Iris pigment epithelial cell (primary cell): ENCODE measurements at regions not wholly inside any gene's neighbourhood (a gene's known extent, or its start where the extent isn't known, plus 50 kb on each side); places are given as distances from the start of the nearest gene placed in this dataset.

ENCODE experiments used
- DNase-seq: peaks from one replicate; pipeline ENCODE4 v3.0.0-alpha.2; 2011; ENCODE audit warnings: low read depth

GRCh38 chr6:14693301-14694192 lies 552.3 kb upstream of the JARID2 start:
- no peak for DNase-seq

DNA sequence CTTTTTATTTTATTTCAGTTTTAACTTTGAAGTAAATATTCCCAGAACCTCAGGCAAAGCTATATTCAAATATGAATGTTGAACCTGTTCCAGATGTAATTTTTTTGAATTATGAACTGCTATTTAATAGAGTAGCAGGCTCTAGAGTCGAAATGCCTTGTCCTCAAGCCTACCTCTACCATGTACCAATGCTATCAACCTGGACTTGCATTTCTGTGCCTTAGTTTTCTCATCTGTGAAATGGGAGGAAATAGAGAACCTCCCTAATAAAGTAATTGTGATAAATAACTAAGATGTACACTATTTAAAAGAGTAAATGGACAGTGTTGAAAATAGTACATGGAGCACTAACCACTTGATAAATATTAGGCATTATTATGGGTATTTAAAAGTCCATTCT lies 551.6 kb upstream of the JARID2 start:
- DNase-seq = no peak

DNA sequence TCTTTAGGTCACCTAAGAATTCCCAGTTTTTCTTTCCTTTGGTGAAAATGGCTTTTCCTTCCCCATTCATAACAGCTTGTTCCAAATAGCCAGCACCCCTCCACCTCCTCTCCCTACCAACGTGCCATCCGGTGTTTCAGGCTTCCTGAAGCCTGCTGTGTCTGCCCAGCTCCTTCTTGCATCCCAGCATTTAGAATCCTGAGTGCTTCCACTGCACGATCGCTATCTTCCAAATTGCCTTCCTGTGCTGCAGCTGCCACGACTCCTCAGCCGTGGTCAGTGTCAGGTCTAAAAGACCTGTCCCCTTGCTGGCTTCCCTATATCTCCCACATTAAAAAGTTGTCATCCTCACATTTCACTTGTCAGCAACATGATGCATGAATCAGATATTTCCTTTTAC lies 550.3 kb upstream of the JARID2 start:
- no peak for DNase-seq

- no peak for DNase-seq
Observed at GRCh38 chr6:14696367-14696766, 549.5 kb upstream of the JARID2 start.

- no peak for DNase-seq
Observed at GRCh38 chr6:14697427-14697826, 548.4 kb upstream of the JARID2 start.

- DNase-seq = no peak
Observed at GRCh38 chr6:14699803-14700601, 545.9 kb upstream of the JARID2 start.

DNA sequence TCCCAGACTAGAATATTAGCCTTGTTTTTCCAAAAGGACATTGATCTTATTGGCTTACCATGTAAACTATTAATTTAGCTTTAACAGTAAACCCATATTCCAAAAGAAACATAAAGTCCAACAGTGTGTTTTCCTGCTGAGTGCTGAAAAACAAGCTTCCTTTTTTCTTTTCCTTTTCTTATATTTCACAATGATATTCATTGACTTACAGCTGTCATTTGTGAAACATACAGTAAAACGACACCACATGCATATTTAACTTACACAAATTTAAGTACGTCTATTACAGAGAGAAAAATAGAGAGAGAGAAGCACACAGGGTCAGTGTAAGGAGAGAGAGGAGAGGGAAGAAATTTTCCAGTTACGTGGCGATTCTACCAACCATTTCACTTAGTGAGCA lies 543.9 kb upstream of the JARID2 start:
- no peak for DNase-seq

GRCh38 chr6:14702678-14703077 lies 543.2 kb upstream of the JARID2 start:
- no peak for DNase-seq

- DNase-seq = peak; percentile 87
Observed at GRCh38 chr6:14703586-14703985, 542.3 kb upstream of the JARID2 start.

- DNase-seq = no peak
Observed at GRCh38 chr6:14704383-14705271, 541.2 kb upstream of the JARID2 start.

GRCh38 chr6:14705841-14706377 lies 540.0 kb upstream of the JARID2 start:
- no peak for DNase-seq

- DNase-seq = peak; percentile 99
Observed at GRCh38 chr6:14706378-14706929, 539.4 kb upstream of the JARID2 start.

DNA sequence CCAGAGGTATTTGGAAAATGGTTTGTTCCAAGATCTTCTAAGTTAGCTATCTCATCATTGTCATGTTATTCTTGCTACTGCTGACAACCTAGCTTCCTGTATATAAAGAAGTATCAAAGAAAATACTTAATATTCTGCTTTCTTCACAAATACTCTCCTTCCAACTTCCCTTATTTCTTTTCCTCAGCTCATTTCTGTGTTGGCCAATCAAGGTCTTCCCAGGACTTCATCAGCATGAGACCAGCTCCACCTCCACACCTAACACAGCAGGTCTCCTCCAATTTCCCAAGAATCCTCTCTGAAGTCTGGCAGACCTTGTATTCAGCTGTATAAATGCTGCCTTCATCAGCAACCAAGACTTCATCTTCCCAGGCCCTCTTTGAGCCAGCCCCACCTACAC lies 538.6 kb upstream of the JARID2 start:
- DNase-seq = no peak

DNA sequence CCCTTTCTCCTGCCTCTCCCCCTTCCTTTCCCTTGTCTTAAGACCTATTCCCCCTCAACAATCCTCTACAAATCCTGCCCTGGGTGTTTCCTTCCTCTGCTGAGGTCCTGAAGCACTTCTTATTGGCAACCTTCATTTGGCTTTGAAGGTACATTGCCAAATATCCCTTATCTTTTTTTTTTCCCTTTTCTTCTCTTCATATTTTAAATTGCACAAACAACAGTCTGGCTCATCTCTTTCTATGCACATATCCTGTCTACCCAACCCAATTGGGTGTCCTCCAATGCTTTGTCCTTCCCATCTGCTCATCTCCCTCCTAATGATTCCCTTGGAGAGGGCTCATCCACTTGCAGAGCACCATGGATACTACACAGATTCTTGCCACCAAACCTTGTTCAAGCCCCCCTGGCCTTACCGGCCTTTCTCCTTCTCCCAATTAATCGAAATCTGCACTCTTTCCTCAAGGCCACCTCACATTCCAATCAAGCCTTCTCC lies 537.9 kb upstream of the JARID2 start:
- no peak for DNase-seq

GRCh38 chr6:14709066-14709670 lies 536.7 kb upstream of the JARID2 start:
- DNase-seq = no peak

DNA sequence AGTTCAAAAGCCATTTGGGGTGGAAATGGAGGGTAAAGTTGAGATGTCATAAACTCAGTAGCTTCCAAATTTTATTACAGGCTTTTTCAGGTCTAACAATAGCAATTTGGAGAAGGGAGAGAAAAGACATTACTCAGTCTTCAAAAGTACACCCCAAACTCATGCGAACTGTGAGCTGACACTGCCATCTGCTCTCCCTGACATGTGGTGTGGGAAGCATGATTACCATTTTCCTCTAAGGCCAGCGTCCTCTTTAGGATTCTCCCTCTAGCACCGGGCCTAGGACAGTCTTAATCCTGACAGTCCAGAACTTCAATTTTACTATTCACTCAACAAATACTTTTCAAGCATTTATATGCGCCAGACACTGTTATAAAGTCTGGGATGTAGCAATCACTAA lies 536.0 kb upstream of the JARID2 start:
- DNase-seq = no peak

DNA sequence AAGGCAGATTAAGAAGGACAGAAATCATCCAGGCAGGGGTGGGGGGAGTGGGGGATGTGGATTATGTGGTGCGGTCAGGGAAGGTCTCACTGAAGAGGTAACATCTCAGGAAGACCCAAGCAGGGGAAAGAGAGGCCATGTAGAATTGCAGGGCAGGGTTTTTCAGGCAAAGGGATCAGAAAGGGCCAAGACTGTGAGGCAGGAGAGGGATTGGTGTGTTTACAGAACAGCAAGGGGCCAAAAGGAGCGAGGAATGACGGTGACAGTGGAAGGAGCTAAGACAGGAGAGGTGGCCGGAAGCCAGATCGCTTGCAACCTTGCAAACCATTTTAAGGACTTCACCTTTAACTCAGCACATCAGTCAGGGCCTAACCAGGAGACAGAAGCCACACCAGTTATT lies 535.4 kb upstream of the JARID2 start:
- no peak for DNase-seq

DNA sequence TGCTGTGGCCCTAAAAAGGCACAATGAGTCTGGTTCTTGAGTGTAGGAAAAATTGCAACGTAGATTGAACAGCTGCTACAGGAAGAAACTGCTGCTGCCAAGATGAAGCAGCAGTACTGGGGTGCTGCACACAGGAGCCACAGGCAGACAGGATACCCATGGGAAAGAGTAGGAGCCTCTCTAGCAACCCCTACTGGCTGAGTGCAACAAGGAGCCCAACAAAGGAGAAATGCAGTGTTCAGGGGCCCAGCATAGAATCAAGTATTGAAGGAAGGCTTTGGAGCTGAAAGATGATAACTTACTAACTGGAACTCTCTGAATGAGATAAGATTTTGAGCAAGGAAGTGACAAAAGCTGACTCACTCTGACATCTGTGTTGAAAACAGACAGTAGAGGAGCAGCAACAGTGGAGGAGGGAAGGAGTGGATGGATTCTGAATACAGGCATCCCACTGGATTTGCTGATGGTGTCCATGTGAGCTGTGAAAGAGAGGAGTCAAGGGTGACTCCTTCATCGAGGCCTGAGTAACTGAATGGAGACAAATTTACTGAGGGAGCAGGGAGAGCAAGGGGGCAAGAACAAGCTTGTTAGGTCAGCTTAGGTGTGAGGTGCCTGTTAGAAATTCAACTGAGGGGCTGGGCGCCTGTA lies 534.7 kb upstream of the JARID2 start:
- DNase-seq = peak; percentile 85

- no peak for DNase-seq
Observed at GRCh38 chr6:14711704-14712379, 534.0 kb upstream of the JARID2 start.
